GM18858 (cell line): ENCODE measurements at regions not wholly inside any gene's neighbourhood (a gene's known extent, or its start where the extent isn't known, plus 50 kb on each side); places are given as distances from the start of the nearest gene placed in this dataset.
"Not testable (repeated sequence)": the region's sequence is repeated elsewhere in the genome, so short reads cannot be mapped to it uniquely, and the experiment has no call there.

ENCODE experiments used
- ATAC-seq: cut with Tn5 transposase; IDR thresholded peaks from one replicate; pipeline ENCODE4 v1.9.1; 2021; ENCODE audit not compliant: unreplicated experiment

- no peak for ATAC-seq
Observed at GRCh38 chr14:38973083-38973700, 129.8 kb downstream of the SEC23A start.

DNA sequence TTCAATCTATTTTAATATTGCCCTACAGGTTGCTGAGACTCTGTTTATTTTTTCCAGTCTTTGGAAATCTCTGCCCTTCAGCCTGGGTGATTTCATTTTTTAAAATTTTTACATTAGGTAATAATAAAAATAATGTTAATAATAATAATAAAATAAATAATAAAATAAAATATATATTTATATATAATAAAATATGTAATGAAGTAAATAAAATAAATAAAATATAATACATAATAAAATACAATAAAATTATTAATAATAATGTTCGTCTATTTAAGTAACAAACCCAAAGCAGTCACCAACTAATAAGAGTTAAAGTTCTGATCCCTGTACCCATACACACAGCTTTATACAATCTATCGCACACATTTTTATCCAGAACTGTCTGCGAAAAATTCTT, 130.5 kb downstream of the SEC23A start:
- ATAC-seq: no peak

- no peak for ATAC-seq
Observed at GRCh38 chr14:38971258-38971921, 131.6 kb downstream of the SEC23A start.

DNA sequence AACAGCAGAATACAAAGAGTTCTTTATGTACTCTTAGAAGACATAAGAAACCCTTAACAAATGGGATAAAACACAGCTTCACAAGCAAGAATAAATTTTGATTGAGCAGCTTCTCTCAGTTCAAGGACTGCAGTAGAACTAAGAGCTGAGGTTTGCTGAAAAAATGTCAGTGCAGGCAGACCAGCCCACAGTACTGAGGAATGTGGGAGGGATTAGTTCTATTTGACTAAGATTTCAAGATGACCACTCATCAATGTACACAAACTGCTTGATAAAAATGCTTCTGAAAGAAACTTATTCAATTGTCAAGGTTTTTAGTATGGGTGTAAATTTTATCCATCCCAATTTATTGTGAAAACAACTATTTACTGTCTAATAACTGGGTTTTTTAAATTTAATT, 138.4 kb downstream of the SEC23A start:
- no peak for ATAC-seq

- no peak for ATAC-seq
Observed at GRCh38 chr14:38960946-38961531, 142.0 kb downstream of the SEC23A start.

DNA sequence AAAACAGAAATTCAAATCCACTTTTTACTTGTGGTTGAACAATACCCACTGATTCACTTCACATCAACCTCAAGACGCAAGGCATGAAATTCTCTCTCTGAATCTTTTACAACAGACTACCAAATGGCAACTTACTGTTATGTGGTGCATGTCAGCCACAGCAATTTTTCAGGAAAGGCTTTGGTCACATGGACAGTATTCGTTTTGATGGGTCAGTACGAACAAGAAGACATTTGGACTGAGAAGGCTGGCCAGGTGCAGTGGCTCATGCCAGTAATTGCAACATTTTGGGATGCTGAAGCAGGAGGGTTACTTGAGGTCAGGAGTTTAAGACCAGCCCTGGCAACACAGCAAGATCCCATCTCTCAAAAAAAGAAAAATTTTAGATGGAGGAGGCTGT, 144.0 kb downstream of the SEC23A start:
- ATAC-seq: no peak

- no peak for ATAC-seq
Observed at GRCh38 chr14:38958589-38958988, 144.4 kb downstream of the SEC23A start.

- no peak for ATAC-seq
Observed at GRCh38 chr14:38951451-38951850, 151.6 kb downstream of the SEC23A start.

DNA sequence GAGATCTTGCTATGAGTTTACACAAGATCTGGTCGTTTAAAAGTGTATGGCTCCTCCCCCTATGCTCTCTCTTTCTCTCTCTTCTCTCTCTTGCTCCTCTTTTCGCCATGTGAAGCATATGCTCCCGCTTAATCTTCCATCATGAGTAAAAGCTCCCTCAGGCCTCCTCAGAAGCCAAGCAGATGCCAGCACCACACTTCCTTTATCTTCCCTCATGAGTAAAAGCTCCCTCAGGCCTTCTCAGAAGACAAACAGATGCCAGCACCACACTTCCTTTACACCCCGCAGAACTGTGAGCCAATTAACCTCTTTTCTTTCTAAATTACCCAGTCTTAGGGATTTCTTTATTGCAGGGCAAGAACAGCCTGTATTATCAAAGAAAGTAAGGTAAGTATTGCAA, 152.4 kb downstream of the SEC23A start:
- ATAC-seq: no peak

DNA sequence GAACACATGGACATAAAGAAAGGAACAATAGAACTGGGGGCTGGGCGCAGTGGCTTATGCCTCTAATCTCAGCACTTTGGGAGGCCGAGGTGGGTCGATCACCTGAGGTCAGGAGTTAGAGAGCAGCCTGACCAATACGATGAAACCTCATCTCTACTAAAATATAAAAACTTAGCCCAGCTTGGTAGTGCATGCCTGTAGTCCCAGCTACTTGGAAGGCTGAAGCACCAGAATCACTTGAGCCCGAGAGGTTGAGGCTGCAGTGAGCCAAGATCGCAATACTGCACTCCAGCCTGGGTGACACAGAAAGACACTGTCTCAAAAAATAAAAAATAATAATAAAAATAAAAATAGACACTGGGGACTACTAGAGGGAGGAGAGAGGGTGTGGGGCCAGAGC, 154.5 kb downstream of the SEC23A start:
- ATAC-seq: no peak

DNA sequence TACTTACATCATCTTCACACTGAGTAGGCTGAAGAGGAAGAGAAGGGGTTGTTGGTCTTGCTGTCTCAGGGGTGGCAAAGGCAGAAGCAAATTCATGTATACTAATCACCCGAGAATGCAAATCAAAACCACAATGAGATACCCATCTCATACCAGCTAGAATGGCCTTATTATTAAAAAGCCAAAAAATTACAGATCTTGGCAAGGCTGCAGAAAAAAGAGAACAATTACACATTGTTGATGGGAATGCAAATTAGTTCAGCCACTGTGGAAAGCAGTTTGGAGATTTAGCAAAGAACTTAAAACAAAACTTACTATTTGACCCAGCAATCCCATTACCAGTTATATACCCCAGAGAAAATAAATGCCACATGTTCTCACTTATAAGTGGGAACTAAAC, 154.9 kb downstream of the SEC23A start:
- ATAC-seq: no peak

- ATAC-seq: no peak
Observed at GRCh38 chr14:38947343-38947742, 155.7 kb downstream of the SEC23A start.

- ATAC-seq: no peak
Observed at GRCh38 chr14:38944691-38945090, 158.3 kb downstream of the SEC23A start.

DNA sequence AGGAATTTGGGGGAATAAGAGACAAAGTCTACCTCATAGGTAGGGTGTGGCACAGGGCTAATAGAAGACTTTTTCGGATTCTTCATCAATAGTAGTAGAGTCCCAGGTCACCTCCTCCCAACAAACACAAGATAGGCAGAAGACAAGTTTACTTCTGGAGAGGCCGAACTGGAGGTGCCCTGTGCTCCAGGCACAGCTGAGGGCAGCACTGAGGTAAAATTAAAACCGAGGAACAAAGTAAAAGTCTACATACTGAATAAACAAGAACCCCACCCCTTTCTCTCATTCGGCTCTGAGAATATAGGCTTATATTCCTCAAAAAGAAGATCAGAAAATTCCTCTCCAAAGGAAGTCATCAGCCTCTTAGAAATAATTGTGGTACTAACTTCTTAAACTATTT, 161.5 kb downstream of the SEC23A start:
- no peak for ATAC-seq

- ATAC-seq: not testable (repeated sequence)
Observed at GRCh38 chr14:38932653-38933000, 170.4 kb downstream of the SEC23A start.

DNA sequence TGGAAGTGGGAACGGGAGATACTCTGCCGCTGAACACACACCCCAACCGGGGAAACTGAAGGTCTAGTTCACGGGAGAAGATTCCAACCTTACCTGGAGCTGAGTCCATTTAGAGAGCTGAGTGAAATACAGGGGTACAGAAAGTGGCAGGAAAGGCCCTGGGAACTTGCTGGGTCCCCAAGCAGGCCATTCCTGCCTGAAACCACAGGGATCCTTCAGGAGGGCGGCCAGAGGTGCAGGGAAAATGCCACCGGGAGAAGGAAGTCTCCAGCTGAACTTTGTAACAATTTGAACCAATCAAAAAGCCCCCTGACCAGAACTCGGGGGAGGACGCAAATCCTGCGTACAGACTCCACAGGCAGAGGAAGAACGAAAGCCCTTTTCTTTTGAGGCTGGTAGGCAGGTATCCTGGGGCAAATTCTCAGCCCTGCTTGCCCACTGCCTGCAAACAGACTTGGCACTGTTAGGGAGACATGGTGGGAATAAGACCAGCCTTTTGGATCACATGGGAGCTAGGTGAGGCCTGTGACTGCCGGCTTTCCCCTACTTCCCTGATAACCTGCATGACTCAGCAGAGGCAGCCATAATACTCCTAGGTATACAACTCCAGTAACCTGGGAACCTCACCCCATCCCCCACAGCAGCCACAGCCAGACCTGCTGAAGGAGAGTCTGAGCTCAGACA, 170.9 kb downstream of the SEC23A start:
- ATAC-seq: no peak

DNA sequence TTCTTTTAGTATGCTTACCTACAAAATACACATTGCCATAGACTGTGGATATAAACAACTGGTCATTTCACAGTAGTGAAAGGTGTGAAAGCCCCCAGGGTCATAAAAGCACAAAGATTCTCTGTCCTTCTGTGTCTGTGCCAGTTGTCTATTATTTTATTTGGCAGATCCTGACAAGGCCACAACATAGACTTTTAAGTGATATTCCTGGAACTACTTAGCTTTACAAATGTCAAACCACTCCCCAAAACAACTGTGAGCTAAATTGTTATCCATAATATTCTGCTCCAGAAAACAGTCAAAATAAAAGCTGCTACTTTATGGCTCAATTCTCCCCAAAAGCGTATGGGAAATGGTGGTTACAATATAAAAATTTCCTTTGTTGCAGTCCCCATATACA, 172.1 kb downstream of the SEC23A start:
- no peak for ATAC-seq

DNA sequence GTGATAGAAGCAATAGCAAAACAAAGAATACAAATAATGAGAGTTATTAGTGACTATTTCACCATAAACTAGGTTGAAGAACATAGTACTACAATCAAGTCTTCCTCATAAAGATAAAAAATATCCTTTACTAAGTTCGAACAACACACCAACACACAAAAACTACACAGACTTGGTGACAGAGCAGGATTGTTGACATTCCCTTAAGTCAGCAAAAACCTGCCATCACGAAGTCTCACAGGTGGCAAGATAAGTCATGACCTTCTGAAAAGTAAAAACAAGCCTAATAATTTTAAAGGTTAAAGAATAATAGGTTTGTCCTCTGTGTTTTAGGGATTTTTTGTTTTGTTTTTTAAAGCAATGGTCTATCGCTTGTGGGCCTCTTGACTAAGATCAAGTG, 173.0 kb downstream of the SEC23A start:
- no peak for ATAC-seq

GRCh38 chr14:38929416-38929815, 173.6 kb downstream of the SEC23A start:
- ATAC-seq: no peak

- ATAC-seq: not testable (repeated sequence)
Observed at GRCh38 chr14:38921893-38922292, 181.1 kb downstream of the SEC23A start.

DNA sequence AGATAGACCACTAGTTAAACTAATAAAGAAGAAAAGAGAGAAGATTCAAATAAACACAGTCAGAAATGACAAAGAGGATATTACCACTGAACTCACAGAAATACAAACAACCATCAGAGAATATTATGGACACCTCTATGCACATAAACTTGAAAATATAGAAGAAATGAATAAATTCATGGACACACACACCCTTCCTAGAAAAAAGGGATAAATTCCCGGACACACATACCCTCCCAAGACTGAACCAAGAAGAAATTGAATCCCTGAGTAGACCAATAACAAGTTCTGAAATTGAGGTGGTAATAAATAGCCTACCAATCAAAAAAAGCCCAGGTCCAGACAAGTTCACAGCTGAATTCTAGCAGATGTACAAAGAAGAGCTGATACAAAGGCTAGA, 187.9 kb downstream of the SEC23A start:
- no peak for ATAC-seq

DNA sequence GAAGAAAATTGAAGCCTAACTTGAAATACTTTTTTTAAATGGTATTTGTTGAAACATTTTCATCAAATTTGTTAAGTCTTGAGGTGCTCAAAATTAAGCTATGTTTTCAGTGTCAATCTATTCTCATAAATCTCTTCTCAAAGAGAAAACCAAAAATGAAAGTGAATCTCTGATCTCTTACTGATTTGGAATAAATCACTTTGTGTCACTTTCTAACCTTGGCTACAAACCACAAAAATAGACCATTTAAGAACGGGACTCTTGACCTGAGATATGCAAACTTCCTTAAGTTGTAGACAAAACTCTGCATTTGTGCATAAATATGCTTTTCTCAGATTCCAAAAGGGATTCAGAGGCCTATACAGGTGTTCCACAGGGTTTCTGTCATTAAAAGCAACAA, 192.9 kb downstream of the SEC23A start:
- ATAC-seq: peak; percentile 67
